Uterus (tissue), 3 donors: ENCODE measurements at regions not wholly inside any gene's neighbourhood (a gene's known extent, or its start where the extent isn't known, plus 50 kb on each side); places are given as distances from the start of the nearest gene placed in this dataset.

ENCODE experiments used
- DNase-seq, 2 donors: peaks; one replicate each; pipeline ENCODE4 v3.0.0-alpha.2; 2019 to 2020
- H3K27ac ChIP-seq, 2 donors: fragments of 200-600 bp; sonication (generic); 1 replicate in 1 of 2; 2 replicates in 1 of 2; pipeline ENCODE4 v1.5.1; 2016 to 2018
- H3K27me3 ChIP-seq, 2 donors: fragments of 200-600 bp; sonication (generic); one replicate each; pipeline ENCODE4 v1.5.1; 2018 to 2019; ENCODE audit warnings: control low read depth in 1 of 2
- H3K36me3 ChIP-seq, 2 donors: fragments of 200-600 bp; sonication (generic); one replicate each; pipeline ENCODE4 v1.5.1; 2019; ENCODE audit warnings: control low read depth in 1 of 2
- H3K4me1 ChIP-seq, 2 donors: fragments of 200-600 bp; sonication (generic); one replicate each; pipeline ENCODE4 v1.5.1; 2018 to 2019; ENCODE audit warnings: control low read depth in 1 of 2
- H3K4me3 ChIP-seq, 2 donors: fragments of 200-600 bp; sonication (generic); 1 replicate in 1 of 2; 2 replicates in 1 of 2; pipeline ENCODE4 v1.5.1; 2018 to 2019; ENCODE audit warnings: mild to moderate bottlenecking in 1 of 2
- H3K9me3 ChIP-seq, 2 donors: fragments of 200-600 bp; sonication (generic); one replicate each; pipeline ENCODE4 v1.5.1; 2019; ENCODE audit warnings: control low read depth in 1 of 2
- CTCF ChIP-seq, 4 experiments: fragments of 200-600 bp in 2 of 4; fragments of 450-650 bp in 2 of 4; sonication (generic) in 2 of 4; IDR thresholded peaks; one replicate each; pipeline ENCODE4 v1.5.1; 2016 to 2019; ENCODE audit warnings: antibody characterized with exemption in 4 of 4, mild to moderate bottlenecking in 2 of 4, moderate library complexity in 1 of 4
- POLR2A ChIP-seq, 2 donors: fragments of 450-650 bp; IDR thresholded peaks; one replicate each; pipeline ENCODE4 v1.6.1; 2016; ENCODE audit warnings: antibody characterized with exemption in 2 of 2, mild to moderate bottlenecking in 1 of 2, moderate library complexity in 1 of 2
- intact Hi-C: fragments of 100-400 bp; cut with DNase I; formaldehyde crosslinking; loops from one replicate; pipeline ENCODE4 v1.15.1; 2023; ENCODE audit warnings: low total_unique reads
- donor health status: DM: yes; HTN: yes; CAD: no.

- no peak overlapping the region for H3K4me3 ChIP-seq
- intact Hi-C loops: no loop called here
- TF ChIP-seq POLR2A (IDR thresholded peaks at IDR 0.05): no peak
- no peak for TF ChIP-seq CTCF (IDR thresholded peaks at IDR 0.05)
- no peak overlapping the region for H3K27ac ChIP-seq
- H3K9me3 ChIP-seq: no peaks in the 10 kb centered on the region
- H3K36me3 ChIP-seq: no peaks in the 10 kb centered on the region
- no peaks in the 10 kb centered on the region for H3K27me3 ChIP-seq
- DNase-seq: no peak
- no peaks in the 10 kb centered on the region for H3K4me1 ChIP-seq
Observed at GRCh38 chr2:240299710-240300068, 135.8 kb upstream of the GPC1 start.

- Histone ChIP-seq H3K4me3 (no peak overlapping the region), H3K27me3 (no peaks in the 10 kb centered on the region), H3K9me3 (no peaks in the 10 kb centered on the region), H3K4me1 (no peaks in the 10 kb centered on the region), H3K36me3 (no peaks in the 10 kb centered on the region), H3K27ac (no peak overlapping the region)
- no peak for DNase-seq
- intact Hi-C loops: no loop called here
- TF ChIP-seq CTCF (IDR thresholded peaks at IDR 0.05) (no peak), POLR2A (IDR thresholded peaks at IDR 0.05) (no peak)
Observed at GRCh38 chr2:240300261-240300821, 135.1 kb upstream of the GPC1 start.

GRCh38 chr2:240300840-240301239 lies 134.6 kb upstream of the GPC1 start:
- Histone ChIP-seq H3K27ac (no peak overlapping the region), H3K4me1 (no peaks in the 10 kb centered on the region), H3K9me3 (no peaks in the 10 kb centered on the region), H3K27me3 (no peaks in the 10 kb centered on the region), H3K36me3 (no peaks in the 10 kb centered on the region), H3K4me3 (no peak overlapping the region)
- no peak for DNase-seq
- TF ChIP-seq CTCF (IDR thresholded peaks at IDR 0.05) (no peak), POLR2A (IDR thresholded peaks at IDR 0.05) (no peak)
- intact Hi-C loops: no loop called here

DNA sequence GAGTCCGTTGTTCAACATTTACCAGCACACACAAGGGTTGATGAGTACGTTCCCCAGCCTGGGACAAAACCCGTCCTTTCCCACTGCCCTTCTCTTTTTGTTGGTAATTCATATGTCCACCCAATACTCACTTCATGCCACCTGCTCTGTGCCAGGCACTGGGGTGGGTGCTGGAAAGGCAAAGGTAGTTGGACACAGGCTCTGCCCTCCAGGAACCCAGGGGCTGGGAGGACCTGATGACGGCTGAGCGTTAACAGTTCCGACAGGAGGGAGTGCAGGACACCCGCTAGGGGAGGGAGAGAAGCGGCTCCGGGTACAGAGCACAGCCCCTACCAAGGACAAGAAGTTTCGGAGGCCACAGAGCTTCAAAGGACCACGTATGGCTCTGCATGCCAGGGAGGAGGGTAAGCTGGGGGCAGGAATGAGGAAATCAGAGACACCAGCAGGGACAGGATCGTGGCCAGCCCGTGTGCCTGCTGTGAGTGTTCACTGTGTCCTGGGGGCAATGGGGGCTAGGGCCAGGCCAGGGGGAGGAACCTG lies 134.1 kb upstream of the GPC1 start:
- no peaks in the 10 kb centered on the region for H3K36me3 ChIP-seq
- TF ChIP-seq CTCF (IDR thresholded peaks at IDR 0.05) (no peak), POLR2A (IDR thresholded peaks at IDR 0.05) (no peak)
- no peaks in the 10 kb centered on the region for H3K4me1 ChIP-seq
- intact Hi-C loops: no loop called here
- no peaks in the 10 kb centered on the region for H3K27me3 ChIP-seq
- no peak for DNase-seq
- H3K9me3 ChIP-seq: no peaks in the 10 kb centered on the region
- H3K4me3 ChIP-seq: no peak overlapping the region
- no peak overlapping the region for H3K27ac ChIP-seq

DNA sequence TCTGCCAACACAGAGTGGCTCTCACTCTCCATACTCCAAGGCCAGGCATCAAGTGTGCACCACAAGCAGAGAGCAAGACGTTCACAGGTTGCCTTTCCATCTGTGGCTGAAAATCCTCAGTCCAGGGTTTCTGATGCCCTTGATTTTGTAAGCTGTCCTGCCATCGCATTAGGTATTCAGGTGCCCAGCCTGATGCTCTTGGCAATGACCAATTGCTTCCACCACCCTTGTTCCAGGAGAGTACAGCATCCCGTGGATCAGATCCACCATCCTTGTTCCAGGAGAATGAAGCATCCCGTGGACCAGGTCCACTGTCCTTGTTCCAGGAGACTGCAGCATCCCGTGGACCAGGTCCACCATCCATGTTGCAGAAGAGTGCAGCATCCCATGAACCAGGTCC lies 133.4 kb upstream of the GPC1 start:
- no peaks in the 10 kb centered on the region for H3K9me3 ChIP-seq
- no peak for DNase-seq
- no peaks in the 10 kb centered on the region for H3K36me3 ChIP-seq
- no peak overlapping the region for H3K4me3 ChIP-seq
- H3K27ac ChIP-seq: no peak overlapping the region
- intact Hi-C loops: no loop called here
- TF ChIP-seq CTCF (IDR thresholded peaks at IDR 0.05) (no peak), POLR2A (IDR thresholded peaks at IDR 0.05) (no peak)
- H3K4me1 ChIP-seq: no peaks in the 10 kb centered on the region
- H3K27me3 ChIP-seq: no peaks in the 10 kb centered on the region
